Loucy (cell line): ENCODE measurements at regions not wholly inside any gene's neighbourhood (a gene's known extent, or its start where the extent isn't known, plus 50 kb on each side); places are given as distances from the start of the nearest gene placed in this dataset.

Source experiments
- CTCF ChIP-seq: fragments of 200-600 bp; sonication (generic); conservative IDR thresholded peaks from 2 replicates; pipeline ENCODE4 v1.5.1; 2014; ENCODE audit warnings: mild to moderate bottlenecking, antibody characterized with exemption, low read length
- EZH2phosphoT487 ChIP-seq: fragments of 200-600 bp; IDR thresholded peaks from 2 replicates; pipeline ENCODE4 v1.6.1; 2018; ENCODE audit warnings: antibody characterized with exemption, mild to moderate bottlenecking, moderate library complexity, borderline replicate concordance

GRCh38 chr12:25056486-25057130 lies 107.7 kb upstream of the BCAT1 start:
- TF ChIP-seq CTCF: no peak
- no peak for TF ChIP-seq EZH2phosphoT487
